ENCODE measurements at regions not wholly inside any gene's neighbourhood (a gene's known extent, or its start where the extent isn't known, plus 50 kb on each side); places are given as distances from the start of the nearest gene placed in this dataset.

- Histone ChIP-seq H3K9ac (ENCODE audit: insufficient read depth in 1 of 2, low read depth in 2 of 2, low read length in 2 of 2) (no peak overlapping the region), H3K36me3 (ENCODE audit: control insufficient read depth, insufficient read depth, low read length) (no peaks in the 10 kb centered on the region), H3K9me3 (replicated peaks; ENCODE audit: control insufficient read depth, insufficient read depth, low read depth, low read length) (no peaks in the 10 kb centered on the region), H3K4me1 (replicated peaks in 1 of 2; ENCODE audit: control insufficient read depth in 2 of 2, insufficient read depth in 2 of 2, low read length in 2 of 2) (no peaks in the 10 kb centered on the region), H3K4me3 (no peak overlapping the region), H3K4me2 (ENCODE audit: insufficient read depth, low read length) (no peak overlapping the region), H3K9me1 (ENCODE audit: control insufficient read depth, insufficient read depth, low read length) (no peaks in the 10 kb centered on the region), H4K20me1 (replicated peaks; ENCODE audit: control insufficient read depth, insufficient read depth, low read length) (no peaks in the 10 kb centered on the region), H3K79me2 (ENCODE audit: control insufficient read depth, insufficient read depth, low read length) (no peaks in the 10 kb centered on the region), H3K27me3 (ENCODE audit: control insufficient read depth in 2 of 2, insufficient read depth in 2 of 2, low read length in 2 of 2) (peaks cover 0 to 5% of the 10 kb centered on the region in 2 experiments; a peak in 1 of 5 replicates), H2AFZ (ENCODE audit: low read depth, low read length) (no peak overlapping the region), H3K27ac (ENCODE audit: extremely low read depth, low read depth, low read length) (no peak overlapping the region)
- BruUV-seq (replicated peaks) = no TSS peak
- 0% methylated on average over 4 of the region's 4 CpGs for WGBS (ENCODE audit: insufficient coverage, low coverage, missing lambda C conversion rate)
- no peak for FAIRE-seq
- in situ Hi-C loops (cut with MboI) = loop anchor here (25.0 kb wide), 1 partner anchor 1669 kb away; no protein-coding TSS in a partner anchor
- POLR2A ChIA-PET = no interaction called here
- no peak for DNase-seq (ENCODE audit: extremely low read depth in 1 of 4, low spot score in 3 of 4)
- intact Hi-C loops (cut with micrococcal nuclease) = no loop called here
- CTCF ChIA-PET (ENCODE audit: low intra/inter-chr PET ratio) = no interaction called here
- no peak for ATAC-seq
- TF ChIP-seq FOXK2 (conservative IDR thresholded peaks at IDR 0.05 in 1 of 2, IDR thresholded peaks at IDR 0.05 in 1 of 2; ENCODE audit: low read depth in 2 of 2) (no peak), POU5F1 (IDR thresholded peaks at IDR 0.05; ENCODE audit: borderline replicate concordance, low read depth, low read length, partially characterized antibody) (no peak), HEY1 (CRISPR knock-in tag; IDR thresholded peaks at IDR 0.05; ENCODE audit: borderline replicate concordance) (no peak), HDGF (IDR thresholded peaks at IDR 0.05) (no peak), KLF6 (CRISPR knock-in tag; IDR thresholded peaks at IDR 0.05; ENCODE audit: borderline replicate concordance) (no peak), BRD9 (IDR thresholded peaks at IDR 0.05; ENCODE audit: low read depth, partially characterized antibody) (no peak), CBFA2T3 (IDR thresholded peaks at IDR 0.05) (no peak), RBM39 (optimal IDR thresholded peaks at IDR 0.05; ENCODE audit: low read depth, low read length) (no peak), CC2D1A (IDR thresholded peaks at IDR 0.05) (no peak), SREBF2 (CRISPR knock-in tag; IDR thresholded peaks at IDR 0.05) (no peak), HBP1 (CRISPR knock-in tag; IDR thresholded peaks at IDR 0.05) (no peak), TEAD2 (tag; IDR thresholded peaks at IDR 0.05) (no peak), ZC3H8 (IDR thresholded peaks at IDR 0.05) (no peak), ZNF354B (CRISPR knock-in tag; IDR thresholded peaks at IDR 0.05) (no peak), MEIS2 (IDR thresholded peaks at IDR 0.05; ENCODE audit: partially characterized antibody) (no peak)
- TF ChIP-seq, protein P1, sequence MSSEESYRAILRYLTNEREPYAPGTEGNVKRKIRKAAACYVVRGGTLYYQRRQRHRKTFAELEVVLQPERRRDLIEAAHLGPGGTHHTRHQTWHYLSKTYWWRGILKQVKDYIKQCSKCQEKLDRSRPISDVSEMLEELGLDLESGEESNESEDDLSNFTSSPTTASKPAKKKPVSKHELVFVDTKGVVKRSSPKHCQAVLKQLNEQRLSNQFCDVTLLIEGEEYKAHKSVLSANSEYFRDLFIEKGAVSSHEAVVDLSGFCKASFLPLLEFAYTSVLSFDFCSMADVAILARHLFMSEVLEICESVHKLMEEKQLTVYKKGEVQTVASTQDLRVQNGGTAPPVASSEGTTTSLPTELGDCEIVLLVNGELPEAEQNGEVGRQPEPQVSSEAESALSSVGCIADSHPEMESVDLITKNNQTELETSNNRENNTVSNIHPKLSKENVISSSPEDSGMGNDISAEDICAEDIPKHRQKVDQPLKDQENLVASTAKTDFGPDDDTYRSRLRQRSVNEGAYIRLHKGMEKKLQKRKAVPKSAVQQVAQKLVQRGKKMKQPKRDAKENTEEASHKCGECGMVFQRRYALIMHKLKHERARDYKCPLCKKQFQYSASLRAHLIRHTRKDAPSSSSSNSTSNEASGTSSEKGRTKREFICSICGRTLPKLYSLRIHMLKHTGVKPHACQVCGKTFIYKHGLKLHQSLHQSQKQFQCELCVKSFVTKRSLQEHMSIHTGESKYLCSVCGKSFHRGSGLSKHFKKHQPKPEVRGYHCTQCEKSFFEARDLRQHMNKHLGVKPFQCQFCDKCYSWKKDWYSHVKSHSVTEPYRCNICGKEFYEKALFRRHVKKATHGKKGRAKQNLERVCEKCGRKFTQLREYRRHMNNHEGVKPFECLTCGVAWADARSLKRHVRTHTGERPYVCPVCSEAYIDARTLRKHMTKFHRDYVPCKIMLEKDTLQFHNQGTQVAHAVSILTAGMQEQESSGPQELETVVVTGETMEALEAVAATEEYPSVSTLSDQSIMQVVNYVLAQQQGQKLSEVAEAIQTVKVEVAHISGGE (CRISPR knock-in tag; IDR thresholded peaks at IDR 0.05) = no peak
Observed at GRCh38 chr20:40931410-40932044, 97.1 kb upstream of the TOP1 start.

Data from K562 (cell line).